ENCODE measurements at regions not wholly inside any gene's neighbourhood (a gene's known extent, or its start where the extent isn't known, plus 50 kb on each side); places are given as distances from the start of the nearest gene placed in this dataset.

DNA sequence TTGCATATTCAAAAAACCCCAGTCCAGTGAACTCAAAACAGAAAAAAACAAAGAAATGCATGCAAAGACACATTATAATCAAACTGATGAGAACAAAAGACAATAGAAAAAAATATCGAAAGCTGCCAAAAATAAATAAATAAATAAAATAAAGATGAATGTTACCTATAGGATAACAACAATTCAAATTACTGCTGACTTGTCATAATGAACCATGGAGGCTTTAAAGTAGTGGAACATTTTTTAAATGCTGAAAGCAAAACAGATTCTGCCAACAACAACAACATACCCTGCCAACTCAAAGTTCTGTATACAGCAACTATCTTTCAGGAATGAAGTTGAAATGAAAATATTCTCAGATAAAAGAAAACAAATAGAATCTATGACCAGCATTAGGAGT, 116.6 kb downstream of the CBLN1 start:
- TF ChIP-seq CTCF (IDR thresholded peaks at IDR 0.05) = no peak
- TF ChIP-seq EP300 (IDR thresholded peaks at IDR 0.05) = no peak
